Retina (tissue), 1 donor: ENCODE measurements at regions not wholly inside any gene's neighbourhood (a gene's known extent, or its start where the extent isn't known, plus 50 kb on each side); places are given as distances from the start of the nearest gene placed in this dataset.
"Not testable (repeated sequence)": the region's sequence is repeated elsewhere in the genome, so short reads cannot be mapped to it uniquely, and the experiment has no call there.

Experiments used
- DNase-seq: peaks from one replicate; pipeline ENCODE4 v3.0.0-alpha.2; 2016

DNA sequence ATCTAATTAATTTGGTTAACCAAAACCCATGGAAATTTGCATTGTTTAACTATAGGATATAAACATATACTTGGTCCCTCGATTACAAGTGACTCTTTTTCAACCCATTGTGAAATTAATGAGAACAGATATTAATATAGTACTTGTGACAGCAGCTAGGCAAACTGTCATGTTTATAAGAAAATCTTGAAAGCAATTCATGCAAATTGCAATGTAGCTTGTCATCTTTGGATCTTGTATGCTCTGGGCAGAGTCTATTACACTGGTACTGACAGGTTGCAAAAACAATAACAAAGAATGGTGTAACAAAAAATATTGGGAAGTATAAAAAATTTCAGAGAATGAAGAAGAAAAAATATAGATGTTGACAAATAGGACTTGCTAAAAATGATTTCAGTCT, 941.0 kb downstream of the DNAH5 start:
- DNase-seq = no peak

DNA sequence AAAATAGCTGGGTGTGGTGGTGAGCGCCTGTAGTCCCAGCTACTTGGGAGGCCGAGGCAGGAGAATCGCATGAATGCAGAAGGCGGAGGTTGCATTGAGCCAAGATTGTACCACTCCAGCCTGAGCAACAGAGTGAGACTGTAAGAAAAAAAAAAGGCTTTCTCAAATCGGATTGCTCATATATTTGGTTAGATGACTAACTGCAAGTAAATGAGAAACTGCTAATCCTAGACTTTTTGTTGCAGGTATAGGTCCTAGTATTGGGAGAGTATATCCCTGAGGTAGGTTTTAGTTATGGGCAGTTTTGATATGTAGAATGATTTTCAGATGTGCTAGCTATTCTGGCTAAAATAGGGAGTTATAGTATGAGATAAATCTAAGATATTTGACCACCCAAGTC, 944.8 kb downstream of the DNAH5 start:
- no peak for DNase-seq

DNA sequence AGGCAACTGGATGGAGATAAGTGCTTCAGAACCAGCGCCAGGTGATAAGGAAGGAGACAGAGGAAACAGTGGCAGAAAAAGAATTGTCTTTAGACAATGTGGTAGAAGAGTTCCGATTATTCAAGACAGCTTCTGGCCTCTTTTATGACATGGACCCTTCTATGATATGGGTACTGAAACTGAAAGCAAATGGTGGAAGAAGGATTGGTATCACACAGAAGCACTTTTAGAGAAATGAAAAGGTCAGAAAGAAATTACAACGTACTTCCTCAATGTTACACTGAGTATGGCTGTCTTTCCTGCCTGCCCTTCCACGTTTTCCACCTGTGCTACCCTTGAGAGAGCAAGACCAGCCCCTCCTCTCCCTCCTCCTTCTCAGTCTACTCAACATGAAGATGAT, 959.3 kb downstream of the DNAH5 start:
- DNase-seq = no peak

- DNase-seq = no peak
These were observed 969.6 kb downstream of the DNAH5 start for GRCh38 chr5:12974856-12975255.

GRCh38 chr5:12965804-12966203, 978.7 kb downstream of the DNAH5 start:
- no peak for DNase-seq

GRCh38 chr5:12959713-12960112, 984.8 kb downstream of the DNAH5 start:
- no peak for DNase-seq

DNA sequence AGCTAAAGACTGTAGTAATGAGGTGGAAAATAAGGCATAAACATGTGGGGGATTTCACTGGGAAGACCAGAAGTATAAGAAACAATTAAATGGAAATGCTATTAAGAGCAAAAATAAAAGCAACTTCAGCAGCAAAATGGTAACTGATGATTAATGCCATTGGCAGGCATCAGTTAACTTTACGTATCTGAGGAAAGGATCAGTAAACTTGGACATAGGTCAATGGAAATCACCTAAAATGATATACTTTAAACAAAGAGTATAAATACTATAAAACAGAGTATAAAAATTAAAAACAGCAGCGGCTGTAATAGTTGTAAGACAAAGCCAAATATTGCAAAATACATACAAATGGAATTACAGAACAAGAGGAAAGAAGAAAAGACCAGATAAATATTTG, 992.1 kb downstream of the DNAH5 start:
- DNase-seq = no peak

- no peak for DNase-seq
These were observed 992.6 kb downstream of the DNAH5 start for GRCh38 chr5:12951846-12952245.

- no peak for DNase-seq
These were observed 997.1 kb downstream of the DNAH5 start for GRCh38 chr5:12947379-12947778.

GRCh38 chr5:12945477-12945876, 999.0 kb downstream of the DNAH5 start:
- not testable (repeated sequence) for DNase-seq

DNA sequence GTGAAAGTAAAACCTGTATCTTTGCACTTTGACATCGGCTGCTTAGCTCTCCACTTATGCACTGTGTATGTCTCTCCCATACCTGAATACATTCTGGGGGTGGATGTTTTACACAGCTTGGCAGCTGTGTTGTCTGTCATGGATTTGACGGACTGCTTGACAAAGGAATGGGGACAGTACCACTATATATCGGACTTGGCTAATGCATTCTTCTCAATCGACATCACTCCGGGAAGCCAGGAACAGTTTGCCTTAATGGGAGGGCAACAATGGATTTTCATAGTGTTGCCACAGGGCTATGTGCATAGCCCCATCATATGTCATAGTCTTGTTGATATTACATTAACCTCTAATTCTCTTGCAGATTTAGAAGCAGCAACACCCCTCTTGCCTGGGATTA, 1008.3 kb downstream of the DNAH5 start:
- no peak for DNase-seq

- no peak for DNase-seq
These were observed 1009.8 kb downstream of the DNAH5 start for GRCh38 chr5:12934722-12935121.

GRCh38 chr5:12920527-12920926, 1016.3 kb upstream of the CTNND2 start:
- no peak for DNase-seq

DNA sequence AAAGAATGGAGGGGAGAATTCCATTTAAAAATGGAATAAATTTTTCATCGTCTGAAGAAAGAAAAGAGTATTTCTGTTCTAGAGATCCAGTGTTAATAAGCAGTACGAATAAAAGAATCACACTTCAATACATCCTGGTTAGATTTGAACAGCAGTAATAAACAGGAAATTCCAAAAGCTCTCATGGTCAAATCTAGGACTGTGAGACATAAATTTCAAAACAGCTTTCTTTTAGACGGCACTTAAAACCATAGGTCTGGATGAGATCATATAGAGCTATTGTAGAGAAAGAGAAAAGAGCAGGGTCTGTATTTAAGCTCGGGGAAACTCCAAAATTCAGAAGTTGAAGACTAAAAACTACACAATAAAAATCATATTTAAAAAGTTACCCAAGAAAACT, 1006.9 kb upstream of the CTNND2 start:
- DNase-seq = no peak

- DNase-seq = no peak
These were observed 1006.4 kb upstream of the CTNND2 start for GRCh38 chr5:12910641-12911040.

DNA sequence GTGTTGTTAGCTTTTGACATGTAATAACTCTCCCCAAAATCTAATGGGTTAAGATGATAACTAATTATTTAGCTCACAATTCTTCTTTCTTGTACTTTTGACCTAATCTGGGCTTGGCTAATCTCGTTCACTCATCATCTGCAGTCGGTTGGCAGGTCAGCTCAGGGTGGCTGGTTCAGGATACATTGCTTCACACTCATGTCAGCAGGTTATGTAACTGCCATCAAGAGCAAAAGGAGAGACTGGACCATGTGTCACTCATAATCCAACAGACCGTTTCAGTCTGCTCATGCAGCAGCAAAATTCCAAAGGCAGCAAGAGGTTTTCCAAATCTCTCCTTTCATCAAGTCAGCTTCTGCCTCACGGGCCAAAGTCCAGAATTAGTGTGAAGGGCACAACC, 998.4 kb upstream of the CTNND2 start:
- no peak for DNase-seq

GRCh38 chr5:12901696-12902095, 997.5 kb upstream of the CTNND2 start:
- DNase-seq = no peak

DNA sequence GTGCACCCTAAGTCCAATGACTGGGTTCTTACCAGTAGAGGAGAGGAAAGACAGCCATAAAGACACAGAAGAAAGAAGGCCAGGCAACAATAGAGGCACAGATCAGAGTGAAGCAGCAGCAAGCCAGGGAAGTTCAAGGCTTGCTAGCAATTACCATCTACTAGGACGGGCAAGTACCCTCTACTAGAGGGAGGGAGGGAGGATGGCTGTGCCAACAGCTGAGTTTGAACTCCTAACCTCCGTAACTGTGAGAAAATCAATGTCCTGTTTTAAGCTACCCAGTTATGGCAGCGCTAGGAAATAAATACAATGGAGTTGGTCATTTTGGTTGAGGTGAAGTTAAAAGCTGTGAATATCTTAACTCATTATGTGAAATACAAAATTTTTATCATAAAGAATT, 991.8 kb upstream of the CTNND2 start:
- DNase-seq = no peak

DNA sequence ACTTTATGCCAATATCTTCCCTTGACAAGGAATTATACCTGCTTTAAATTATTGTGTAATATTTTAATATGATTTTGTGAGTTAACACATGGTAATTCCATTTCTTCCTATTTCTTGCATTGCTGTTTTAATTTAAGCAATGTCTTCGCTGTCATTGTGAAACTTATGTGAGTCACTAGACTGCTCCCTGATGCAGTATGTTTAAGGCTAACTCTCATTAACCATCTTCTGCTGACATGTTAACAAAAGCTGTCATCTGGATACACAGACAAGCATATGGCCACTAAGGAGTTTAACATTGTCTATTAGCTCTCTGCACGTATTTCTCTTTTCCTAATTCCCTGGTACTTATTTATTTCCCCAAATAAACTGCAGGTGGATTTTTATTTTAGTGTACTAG, 980.8 kb upstream of the CTNND2 start:
- DNase-seq = no peak

GRCh38 chr5:12883395-12883794, 979.1 kb upstream of the CTNND2 start:
- DNase-seq = no peak

DNA sequence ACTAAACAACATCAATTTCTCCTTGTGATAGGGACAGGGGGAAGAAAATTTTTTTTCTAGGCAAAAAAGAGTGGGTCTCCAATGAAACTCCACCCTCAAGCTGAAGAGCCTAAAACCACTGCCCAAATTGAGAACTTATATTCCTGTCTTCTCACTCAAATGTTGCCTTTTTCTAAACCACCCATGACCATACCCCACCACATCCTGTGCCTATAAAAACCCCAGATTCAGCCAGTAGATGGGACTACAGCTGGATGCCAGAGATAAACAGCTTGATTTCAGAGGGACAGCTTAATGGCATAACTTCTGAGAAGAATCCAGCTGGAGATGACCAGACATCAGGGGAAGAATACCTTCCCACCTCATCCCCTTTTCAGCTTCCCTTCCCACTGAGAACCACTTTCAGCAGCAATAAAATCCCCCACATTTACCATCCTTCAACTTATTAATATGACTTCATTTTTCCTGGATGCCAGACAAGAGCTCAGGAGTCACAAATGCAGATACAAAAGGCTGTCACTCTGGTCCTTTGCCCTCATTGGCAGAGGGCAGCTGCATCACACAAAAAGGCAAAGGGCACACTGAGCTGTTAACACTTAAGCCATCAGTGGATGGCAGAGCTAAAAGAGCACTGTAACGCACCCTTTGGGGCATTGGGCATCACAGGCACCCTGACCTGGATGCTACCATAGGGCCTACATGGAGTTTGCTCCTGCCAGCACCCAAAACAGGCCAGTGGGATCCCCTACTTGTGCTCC, 972.5 kb upstream of the CTNND2 start:
- no peak for DNase-seq

DNA sequence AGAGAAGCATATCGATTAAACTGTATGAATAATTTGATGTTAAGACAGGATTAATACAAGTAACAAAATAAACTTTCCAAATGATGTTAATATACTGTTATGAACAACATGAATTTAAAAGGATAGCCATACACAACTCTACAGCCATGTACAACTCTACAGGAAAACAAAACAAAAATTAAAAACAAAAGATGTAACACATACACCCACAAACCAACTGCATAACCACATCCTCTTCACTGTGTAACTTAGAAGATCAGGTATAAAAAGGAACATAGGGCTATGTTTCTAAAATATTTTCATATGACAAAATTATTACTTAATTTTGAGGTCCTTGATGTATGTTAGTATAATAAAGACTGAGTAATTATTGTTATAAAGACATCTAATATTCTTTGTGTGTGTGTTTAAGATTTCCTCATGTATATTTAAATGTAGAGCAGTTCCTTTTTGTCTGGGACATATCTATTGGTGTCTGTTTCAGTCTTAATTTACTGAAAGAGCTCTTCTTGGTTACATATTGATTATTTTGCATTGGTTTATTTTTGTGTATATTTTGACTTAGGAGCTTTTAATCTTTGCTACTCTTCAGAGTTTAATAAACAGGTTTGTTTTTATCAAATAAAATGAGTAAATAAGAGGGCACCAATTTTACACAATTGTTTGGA, 966.8 kb upstream of the CTNND2 start:
- no peak for DNase-seq

DNA sequence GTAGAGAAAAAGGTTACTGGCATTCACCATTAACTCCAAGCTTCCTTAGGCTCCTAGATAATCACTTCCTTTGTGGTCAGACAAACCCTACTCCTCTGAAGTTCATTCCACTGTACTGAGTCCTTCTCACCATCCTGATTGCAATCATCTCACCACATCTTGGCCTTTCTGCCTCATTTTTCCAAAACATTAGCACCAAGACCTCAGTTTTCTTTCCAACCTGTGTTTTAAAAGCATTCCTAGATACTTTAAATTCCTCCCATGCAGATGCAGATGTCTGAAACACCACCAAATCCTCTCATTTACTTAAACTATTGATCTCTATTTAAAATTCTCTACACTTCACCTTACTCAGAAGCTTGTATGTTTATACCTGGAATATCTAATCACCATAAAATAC, 961.3 kb upstream of the CTNND2 start:
- DNase-seq = no peak

DNA sequence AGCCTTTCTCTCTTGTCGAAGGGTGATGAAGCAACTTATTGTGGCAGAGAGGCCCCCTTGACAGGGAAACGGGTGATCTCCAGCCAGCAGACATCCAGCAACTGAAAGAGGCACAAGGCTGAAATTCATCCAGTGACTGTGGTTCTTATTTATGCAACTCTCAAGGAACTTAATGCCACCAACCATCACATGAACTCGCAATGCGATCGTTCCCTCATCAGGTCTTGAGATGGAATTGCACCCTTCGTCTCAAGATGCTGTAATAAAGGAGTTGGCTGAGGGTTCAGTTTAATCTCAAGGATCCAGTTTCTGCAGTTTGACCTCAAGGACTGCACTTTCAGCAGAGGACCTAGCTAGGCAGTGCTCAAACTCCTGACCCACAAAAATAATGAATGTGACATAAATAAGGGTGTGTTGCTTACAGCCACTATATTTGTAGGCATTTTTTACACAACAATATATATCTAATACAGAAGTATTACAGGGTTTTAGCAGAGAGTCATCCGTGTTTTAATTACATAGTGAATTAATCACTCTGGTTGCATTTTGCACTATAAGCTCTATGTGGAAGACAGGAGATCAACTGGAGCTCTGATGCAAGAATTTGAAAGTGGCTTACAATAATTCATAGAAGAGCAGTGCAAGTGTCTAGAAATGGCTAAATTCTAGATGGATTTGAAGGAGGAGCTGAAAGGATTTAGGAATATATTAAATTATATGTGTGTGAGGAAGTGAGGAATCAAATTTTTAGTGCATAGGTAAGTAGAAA, 957.8 kb upstream of the CTNND2 start:
- no peak for DNase-seq
